Right lobe of liver (tissue), 6 donors: ENCODE measurements at regions not wholly inside any gene's neighbourhood (a gene's known extent, or its start where the extent isn't known, plus 50 kb on each side); places are given as distances from the start of the nearest gene placed in this dataset.
A peak's percentile ranks its signal among the peaks of the same experiment; 100 is the strongest.

Experiments used
- ATAC-seq, 4 donors: fragments of 200-7000 bp; cut with Tn5 transposase; one replicate each; pipeline ENCODE4 v1.9.1; 2020; ENCODE audit warnings: mild to moderate bottlenecking in 4 of 4, moderate library complexity in 4 of 4
- DNase-seq, 3 donors: peaks; one replicate each; pipeline ENCODE4 v3.0.0-alpha.2; 2020
- H3K27ac ChIP-seq, 3 donors: fragments of 200-600 bp; one replicate each; pipeline ENCODE4 v1.8.0; 2022
- H3K27me3 ChIP-seq, 2 donors: fragments of 200-600 bp; one replicate each; pipeline ENCODE4 v1.8.0; 2022
- H3K36me3 ChIP-seq, 4 donors: fragments of 200-600 bp; sonication (generic) in 1 of 4; one replicate each; pipeline versions ENCODE4 v1.5.1 to v1.8.0; 2017 to 2022; ENCODE audit warnings: control low read depth in 1 of 4
- H3K4me1 ChIP-seq, 4 donors: fragments of 200-600 bp; sonication (generic) in 1 of 4; one replicate each; pipeline versions ENCODE4 v1.5.1 to v1.8.0; 2017 to 2022; ENCODE audit warnings: control low read depth in 1 of 4
- H3K4me3 ChIP-seq, 3 donors: fragments of 200-600 bp; one replicate each; pipeline ENCODE4 v1.8.0; 2022
- H3K9me3 ChIP-seq, 4 donors: fragments of 200-600 bp; sonication (generic) in 1 of 4; one replicate each; pipeline versions ENCODE4 v1.5.1 to v1.8.0; 2017 to 2022; ENCODE audit warnings: control low read depth in 1 of 4
- POLR2A ChIP-seq: fragments of 450-650 bp; IDR thresholded peaks from one replicate; pipeline ENCODE4 v1.6.1; 2017; ENCODE audit warnings: antibody characterized with exemption, mild to moderate bottlenecking
- WGBS: methylation state at CpG from one replicate; pipeline ENCODE4 v1.1.6; 2018; ENCODE audit warnings: low coverage, low lambda C conversion rate; ENCODE audit not compliant: insufficient coverage; ENCODE audit errors: missing lambda C conversion rate; 5-methylcytosine and 5-hydroxymethylcytosine counted together
- intact Hi-C, 2 donors: fragments of 100-400 bp; cut with DNase I; formaldehyde crosslinking; loops; one replicate each; pipeline versions ENCODE4 v1.11.2 to v1.14.1; 2022
- TF ChIP-seq, protein P1 (sequence below), 4 donors: fragments of 200-600 bp in 3 of 4; fragments of 450-650 bp in 1 of 4; IDR thresholded peaks; one replicate each; pipeline versions ENCODE4 v1.5.1 to v1.8.0; 2016 to 2022; ENCODE audit warnings: antibody characterized with exemption in 4 of 4, mild to moderate bottlenecking in 2 of 4
- donor health status: DM: no; HTN: yes; CAD: no.
- donor health status: DM: no; HTN: no; CAD: no.
- donor health status: DM: no; HTN: no; CAD: no.
- donor health status: DM: no; HTN: yes; CAD: no.
- donor health status: DM: no; HTN: yes; CAD: no.

DNA sequence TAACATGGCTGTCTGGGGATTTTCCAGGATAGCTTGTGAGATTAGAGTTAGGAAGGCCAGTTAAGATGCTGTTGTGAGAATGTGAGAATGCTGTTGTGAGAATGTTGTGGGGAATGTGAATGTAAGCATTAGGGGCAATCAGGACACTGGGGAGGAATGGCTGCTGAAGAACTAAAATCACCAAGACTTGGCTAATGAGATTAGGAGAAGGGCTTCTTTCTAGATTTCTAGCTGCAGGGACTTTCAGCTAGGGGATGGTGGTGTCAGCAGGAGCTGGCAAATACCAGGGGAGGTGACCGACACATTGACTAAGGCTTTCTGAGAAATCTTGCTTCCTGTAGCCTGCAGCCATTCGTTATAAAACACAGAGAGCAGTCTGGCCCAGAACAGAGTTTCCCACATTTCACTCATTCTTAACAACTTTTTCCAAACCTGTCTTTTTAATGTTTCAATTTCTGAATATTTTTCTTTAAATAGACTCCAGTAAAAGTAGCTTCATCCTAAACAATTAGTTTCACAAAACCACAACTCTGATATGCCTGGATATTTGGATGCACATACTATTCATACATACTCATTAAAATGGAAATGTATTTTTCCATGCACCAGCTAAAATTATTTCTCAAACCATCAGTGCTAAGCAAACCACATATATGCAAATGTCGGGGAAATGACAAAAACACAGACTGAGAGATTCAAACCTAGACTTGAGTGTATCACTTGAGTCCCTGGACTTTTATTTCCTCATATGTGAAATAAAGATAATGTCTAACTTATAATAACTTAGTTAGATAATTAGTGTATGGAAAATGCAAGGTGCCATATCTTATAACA is 89.3 kb upstream of the TNC start:
- ATAC-seq (peak in 1 of 4 donors; percentile 26), DNase-seq (no peak)
- intact Hi-C loops: no loop called here
- TF ChIP-seq, protein P1, sequence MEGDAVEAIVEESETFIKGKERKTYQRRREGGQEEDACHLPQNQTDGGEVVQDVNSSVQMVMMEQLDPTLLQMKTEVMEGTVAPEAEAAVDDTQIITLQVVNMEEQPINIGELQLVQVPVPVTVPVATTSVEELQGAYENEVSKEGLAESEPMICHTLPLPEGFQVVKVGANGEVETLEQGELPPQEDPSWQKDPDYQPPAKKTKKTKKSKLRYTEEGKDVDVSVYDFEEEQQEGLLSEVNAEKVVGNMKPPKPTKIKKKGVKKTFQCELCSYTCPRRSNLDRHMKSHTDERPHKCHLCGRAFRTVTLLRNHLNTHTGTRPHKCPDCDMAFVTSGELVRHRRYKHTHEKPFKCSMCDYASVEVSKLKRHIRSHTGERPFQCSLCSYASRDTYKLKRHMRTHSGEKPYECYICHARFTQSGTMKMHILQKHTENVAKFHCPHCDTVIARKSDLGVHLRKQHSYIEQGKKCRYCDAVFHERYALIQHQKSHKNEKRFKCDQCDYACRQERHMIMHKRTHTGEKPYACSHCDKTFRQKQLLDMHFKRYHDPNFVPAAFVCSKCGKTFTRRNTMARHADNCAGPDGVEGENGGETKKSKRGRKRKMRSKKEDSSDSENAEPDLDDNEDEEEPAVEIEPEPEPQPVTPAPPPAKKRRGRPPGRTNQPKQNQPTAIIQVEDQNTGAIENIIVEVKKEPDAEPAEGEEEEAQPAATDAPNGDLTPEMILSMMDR (IDR thresholded peaks at IDR 0.05): no peak
- no peak for TF ChIP-seq POLR2A
- Histone ChIP-seq H3K27me3 (no peaks in the 10 kb centered on the region), H3K9me3 (no peaks in the 10 kb centered on the region), H3K4me3 (no peak overlapping the region), H3K4me1 (no peaks in the 10 kb centered on the region), H3K36me3 (no peaks in the 10 kb centered on the region), H3K27ac (no peak overlapping the region)
- WGBS: 48% methylated on average over 3 of the region's 3 CpGs

DNA sequence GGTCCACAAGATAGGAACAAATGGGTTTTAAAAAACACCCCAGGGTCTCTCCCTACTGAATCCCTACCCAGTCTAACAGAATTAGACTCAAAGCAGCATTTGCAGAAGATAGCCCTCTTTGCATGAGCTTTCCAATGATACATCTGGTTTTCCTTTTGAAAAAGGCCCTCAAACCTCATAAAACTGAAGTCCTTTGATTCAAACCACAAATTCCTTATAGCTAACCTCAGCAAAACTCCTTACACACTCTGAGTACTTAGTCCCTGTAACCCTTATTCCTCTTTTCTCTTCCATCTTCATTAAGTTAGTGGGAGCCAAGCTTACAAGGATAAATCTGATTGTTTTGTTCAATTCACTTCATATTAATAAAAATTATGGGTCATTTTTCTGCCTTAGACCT is 90.5 kb upstream of the TNC start:
- DNase-seq (no peak), ATAC-seq (no peak)
- no peaks in the 10 kb centered on the region for H3K27me3 ChIP-seq
- no peak for TF ChIP-seq POLR2A
- TF ChIP-seq, protein P1 (IDR thresholded peaks at IDR 0.05): no peak
- H3K27ac ChIP-seq: no peak overlapping the region
- intact Hi-C loops: no loop called here
- H3K36me3 ChIP-seq: no peaks in the 10 kb centered on the region
- no peaks in the 10 kb centered on the region for H3K4me1 ChIP-seq
- H3K9me3 ChIP-seq: no peaks in the 10 kb centered on the region
- H3K4me3 ChIP-seq: no peak overlapping the region

DNA sequence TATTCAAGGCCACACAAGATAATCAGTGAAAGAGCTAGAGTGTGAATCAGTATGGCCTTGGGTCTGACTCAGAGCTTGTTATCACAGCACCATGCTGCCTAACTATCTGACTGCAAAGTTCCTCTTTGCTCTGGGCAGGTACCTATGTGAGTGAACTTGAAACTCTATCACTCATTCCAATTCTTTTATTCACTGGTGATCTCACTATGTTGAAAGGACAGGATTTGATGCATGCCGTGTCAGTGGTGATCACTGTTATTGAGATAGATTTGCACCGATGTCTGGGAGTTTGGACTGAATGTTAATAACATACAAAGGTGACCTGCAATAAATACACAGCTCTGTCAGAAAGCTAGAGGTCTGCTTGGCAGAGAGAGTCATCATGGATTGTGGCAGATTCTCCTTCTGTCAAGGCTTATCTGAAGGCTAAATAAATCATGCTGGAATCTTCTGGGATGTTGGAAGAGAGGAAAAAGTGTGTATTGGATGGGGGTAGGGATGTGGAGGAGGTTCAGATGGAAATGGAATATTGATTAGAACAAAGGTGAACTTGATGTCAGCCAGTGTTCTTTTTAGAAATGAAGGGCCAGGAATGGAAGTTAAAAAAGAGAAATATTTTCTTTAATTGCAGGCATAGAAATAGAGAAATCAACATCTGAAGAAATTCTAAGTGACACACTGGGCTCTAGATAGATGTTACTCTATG is 91.8 kb upstream of the TNC start:
- intact Hi-C loops: no loop called here
- Histone ChIP-seq H3K27me3 (no peaks in the 10 kb centered on the region), H3K9me3 (no peaks in the 10 kb centered on the region), H3K27ac (no peak overlapping the region), H3K4me3 (no peak overlapping the region), H3K36me3 (no peaks in the 10 kb centered on the region), H3K4me1 (no peaks in the 10 kb centered on the region)
- TF ChIP-seq, protein P1 (IDR thresholded peaks at IDR 0.05): no peak
- TF ChIP-seq POLR2A: no peak
- ATAC-seq (peak; percentile 47 to 82 (median 57)), DNase-seq (no peak)
- WGBS: 34% methylated on average over 2 of the region's 2 CpGs

DNA sequence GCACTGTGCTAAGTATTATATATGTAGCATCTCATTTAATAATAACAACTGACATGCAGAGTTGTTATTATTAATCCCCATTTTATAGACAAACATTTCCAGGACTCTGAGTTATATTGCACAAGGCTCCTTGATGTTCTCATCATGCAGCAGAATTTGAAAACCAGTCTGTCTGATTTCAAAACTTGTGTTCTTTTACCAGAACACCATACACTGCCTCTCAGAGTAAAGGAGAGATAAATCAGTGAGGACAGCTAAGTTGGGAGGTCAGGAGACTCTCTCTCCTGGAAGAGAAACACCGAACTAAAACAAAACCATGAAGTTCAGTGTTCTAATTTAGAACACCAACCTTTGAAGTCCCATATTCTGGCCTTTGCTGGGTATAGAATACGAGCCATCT is 92.7 kb upstream of the TNC start:
- intact Hi-C loops: no loop called here
- Histone ChIP-seq H3K9me3 (no peaks in the 10 kb centered on the region), H3K4me1 (no peaks in the 10 kb centered on the region), H3K27ac (no peak overlapping the region), H3K27me3 (no peaks in the 10 kb centered on the region), H3K36me3 (no peaks in the 10 kb centered on the region), H3K4me3 (no peak overlapping the region)
- TF ChIP-seq, protein P1 (IDR thresholded peaks at IDR 0.05): no peak
- TF ChIP-seq POLR2A: no peak
- no peak for DNase-seq
- 88% methylated on average over 2 of the region's 2 CpGs for WGBS
- no peak for ATAC-seq
